ENCODE measurements at regions not wholly inside any gene's neighbourhood (a gene's known extent, or its start where the extent isn't known, plus 50 kb on each side); places are given as distances from the start of the nearest gene placed in this dataset.
"Not testable (repeated sequence)": the region's sequence is repeated elsewhere in the genome, so short reads cannot be mapped to it uniquely, and the experiment has no call there.

DNA sequence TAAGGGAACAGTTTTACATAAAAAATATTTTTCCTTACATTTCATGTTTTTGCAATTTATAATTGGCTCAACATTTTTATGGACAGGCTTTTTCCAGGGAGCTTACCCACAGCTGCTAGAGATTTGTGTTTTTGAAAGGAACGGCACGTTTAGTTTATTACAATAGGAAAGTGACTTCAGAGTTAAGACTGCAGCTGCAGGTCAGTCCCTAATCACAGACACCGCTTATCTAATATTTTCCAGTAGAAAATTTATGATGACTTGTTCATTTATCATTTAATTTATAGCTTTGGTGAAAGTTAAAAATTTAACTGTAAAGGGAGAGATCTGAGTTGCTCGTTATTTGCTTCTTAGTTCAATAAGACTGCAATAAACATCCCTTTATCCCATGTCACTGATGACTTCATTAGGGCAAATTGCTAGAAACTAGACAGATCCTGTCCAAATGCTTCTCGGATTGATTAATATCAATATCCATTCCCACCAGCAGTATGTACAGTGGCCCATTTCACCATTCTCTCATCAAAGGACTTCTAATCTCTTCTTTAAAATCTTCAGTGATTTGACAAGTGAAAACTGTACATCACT is 97.0 kb upstream of the ODAD2 start:
- in situ Hi-C loops (cut with MboI; ENCODE audit: low sequenced_read_pairs, unreplicated experiment) = no loop called here
- no peak for DNase-seq (ENCODE audit: low spot score)
- TF ChIP-seq, protein P1, sequence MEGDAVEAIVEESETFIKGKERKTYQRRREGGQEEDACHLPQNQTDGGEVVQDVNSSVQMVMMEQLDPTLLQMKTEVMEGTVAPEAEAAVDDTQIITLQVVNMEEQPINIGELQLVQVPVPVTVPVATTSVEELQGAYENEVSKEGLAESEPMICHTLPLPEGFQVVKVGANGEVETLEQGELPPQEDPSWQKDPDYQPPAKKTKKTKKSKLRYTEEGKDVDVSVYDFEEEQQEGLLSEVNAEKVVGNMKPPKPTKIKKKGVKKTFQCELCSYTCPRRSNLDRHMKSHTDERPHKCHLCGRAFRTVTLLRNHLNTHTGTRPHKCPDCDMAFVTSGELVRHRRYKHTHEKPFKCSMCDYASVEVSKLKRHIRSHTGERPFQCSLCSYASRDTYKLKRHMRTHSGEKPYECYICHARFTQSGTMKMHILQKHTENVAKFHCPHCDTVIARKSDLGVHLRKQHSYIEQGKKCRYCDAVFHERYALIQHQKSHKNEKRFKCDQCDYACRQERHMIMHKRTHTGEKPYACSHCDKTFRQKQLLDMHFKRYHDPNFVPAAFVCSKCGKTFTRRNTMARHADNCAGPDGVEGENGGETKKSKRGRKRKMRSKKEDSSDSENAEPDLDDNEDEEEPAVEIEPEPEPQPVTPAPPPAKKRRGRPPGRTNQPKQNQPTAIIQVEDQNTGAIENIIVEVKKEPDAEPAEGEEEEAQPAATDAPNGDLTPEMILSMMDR (IDR thresholded peaks at IDR 0.05; ENCODE audit: borderline replicate concordance, control extremely low read depth, extremely low read depth, insufficient read depth, missing control alignments) = no peak

DNA sequence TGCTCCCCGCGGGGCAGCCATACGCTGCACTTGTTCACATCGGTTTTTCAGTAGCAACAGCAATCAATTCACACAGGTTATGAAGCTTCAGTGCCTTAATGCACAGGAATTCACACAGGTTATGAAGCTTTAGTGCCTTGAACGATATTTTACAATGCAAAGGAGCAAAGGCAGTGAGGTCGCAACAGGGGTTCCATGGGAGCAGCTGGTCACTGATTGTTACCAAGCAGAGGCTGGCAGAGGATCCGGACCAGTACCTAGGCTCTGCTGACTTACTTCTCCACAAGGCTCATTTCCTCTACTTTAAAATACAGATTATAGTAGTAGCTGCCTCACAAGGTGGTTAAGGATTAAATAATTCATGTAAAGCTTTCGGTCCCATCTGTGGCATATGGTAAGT is 95.2 kb upstream of the ODAD2 start:
- no peak for DNase-seq (ENCODE audit: low spot score)
- TF ChIP-seq, protein P1 (IDR thresholded peaks at IDR 0.05; ENCODE audit: borderline replicate concordance, control extremely low read depth, extremely low read depth, insufficient read depth, missing control alignments) = no peak
- in situ Hi-C loops (cut with MboI; ENCODE audit: low sequenced_read_pairs, unreplicated experiment) = no loop called here

DNA sequence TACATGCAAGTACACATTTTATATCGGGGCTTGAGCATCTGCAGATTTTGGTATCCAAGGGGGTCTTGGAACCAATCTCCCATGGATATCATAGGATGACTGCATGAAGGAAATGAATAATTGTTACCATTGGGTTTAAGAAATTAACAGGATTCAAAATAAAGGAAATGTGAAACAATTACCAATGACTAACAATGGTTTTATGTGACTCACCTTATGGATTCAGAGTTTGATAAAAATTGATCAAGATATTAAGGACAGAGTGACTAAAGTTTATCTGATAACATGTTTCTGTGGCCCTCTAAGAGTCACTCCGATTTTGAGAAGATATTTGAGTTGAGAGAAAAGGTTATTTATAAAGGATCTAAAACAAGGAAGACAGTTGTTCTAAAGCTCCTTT is 93.0 kb upstream of the ODAD2 start:
- TF ChIP-seq, protein P1 (IDR thresholded peaks at IDR 0.05; ENCODE audit: borderline replicate concordance, control extremely low read depth, extremely low read depth, insufficient read depth, missing control alignments) = no peak
- no peak for DNase-seq (ENCODE audit: low spot score)
- in situ Hi-C loops (cut with MboI; ENCODE audit: low sequenced_read_pairs, unreplicated experiment) = no loop called here

DNA sequence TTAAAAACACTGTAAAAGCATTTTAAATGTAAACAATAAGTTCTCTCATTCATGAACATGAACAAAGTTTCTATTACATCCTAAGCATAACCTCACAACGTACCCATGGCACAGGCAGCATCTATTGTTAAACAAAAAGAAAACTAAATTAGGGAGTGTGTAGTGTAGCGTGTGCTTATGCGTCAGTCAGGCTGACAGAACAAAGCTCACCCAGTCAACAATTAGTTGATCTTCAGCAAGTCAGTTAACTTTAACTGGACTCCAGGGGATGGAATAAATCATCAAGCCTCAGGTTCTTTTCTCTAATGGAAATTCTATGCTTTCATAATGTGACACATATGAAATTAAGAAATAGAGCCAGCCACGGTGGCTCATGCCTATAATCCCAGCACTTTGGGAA is 91.6 kb upstream of the ODAD2 start:
- in situ Hi-C loops (cut with MboI; ENCODE audit: low sequenced_read_pairs, unreplicated experiment) = no loop called here
- TF ChIP-seq, protein P1 (IDR thresholded peaks at IDR 0.05; ENCODE audit: borderline replicate concordance, control extremely low read depth, extremely low read depth, insufficient read depth, missing control alignments) = no peak
- no peak for DNase-seq (ENCODE audit: low spot score)

DNA sequence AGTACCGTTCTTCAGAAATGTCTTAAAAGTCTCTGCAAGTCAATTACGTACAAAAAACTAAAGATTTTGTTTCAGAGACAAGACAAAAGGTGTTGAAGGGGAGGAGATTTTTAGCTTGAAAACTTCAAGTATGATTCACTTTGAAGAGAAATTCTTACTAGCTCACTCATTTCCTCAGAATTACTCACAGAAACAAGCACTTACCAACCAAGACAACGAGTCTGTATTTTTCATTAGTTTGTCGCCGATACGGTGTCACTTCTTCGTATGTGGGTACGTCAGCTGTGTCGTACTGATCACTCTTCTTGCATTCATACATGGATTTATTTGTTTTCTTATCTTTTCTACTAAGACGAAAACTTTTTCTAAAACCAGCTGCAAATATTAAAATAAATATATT is 90.6 kb upstream of the ODAD2 start:
- no peak for DNase-seq (ENCODE audit: low spot score)
- TF ChIP-seq, protein P1 (IDR thresholded peaks at IDR 0.05; ENCODE audit: borderline replicate concordance, control extremely low read depth, extremely low read depth, insufficient read depth, missing control alignments) = no peak
- in situ Hi-C loops (cut with MboI; ENCODE audit: low sequenced_read_pairs, unreplicated experiment) = no loop called here

DNA sequence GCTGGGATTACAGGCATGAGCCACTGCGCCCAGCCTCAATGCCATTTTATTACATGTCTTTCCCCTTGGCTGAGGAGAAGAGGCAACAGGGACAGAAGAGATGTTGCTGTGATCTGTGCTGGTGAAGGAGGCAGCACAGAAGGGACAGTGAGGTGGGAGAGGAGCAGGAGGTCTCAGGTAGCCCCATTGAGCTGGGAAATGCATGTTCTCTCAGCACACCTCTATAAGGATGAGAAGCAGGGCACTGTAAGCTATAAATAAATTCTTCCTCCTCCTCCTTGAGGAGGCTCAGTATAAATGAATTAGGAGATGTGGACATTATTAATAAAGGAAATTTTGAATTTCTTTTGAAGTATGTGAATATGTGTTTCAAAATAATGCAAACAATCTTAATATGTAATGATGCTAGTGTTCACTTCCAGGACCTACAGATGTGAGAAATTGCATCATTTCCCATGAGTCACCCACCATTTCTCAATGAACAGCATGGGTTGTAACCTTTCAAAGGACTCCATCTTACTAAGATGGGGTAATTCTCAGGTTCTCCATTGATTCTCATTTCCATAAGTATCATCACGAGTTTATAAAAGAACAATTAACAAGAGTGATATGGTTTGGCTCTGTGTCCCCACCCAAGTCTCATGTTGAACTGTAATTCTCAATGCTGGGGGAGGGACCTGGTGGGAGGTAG is 88.9 kb upstream of the ODAD2 start:
- in situ Hi-C loops (cut with MboI; ENCODE audit: low sequenced_read_pairs, unreplicated experiment) = no loop called here
- no peak for DNase-seq (ENCODE audit: low spot score)
- TF ChIP-seq, protein P1 (IDR thresholded peaks at IDR 0.05; ENCODE audit: borderline replicate concordance, control extremely low read depth, extremely low read depth, insufficient read depth, missing control alignments) = no peak

DNA sequence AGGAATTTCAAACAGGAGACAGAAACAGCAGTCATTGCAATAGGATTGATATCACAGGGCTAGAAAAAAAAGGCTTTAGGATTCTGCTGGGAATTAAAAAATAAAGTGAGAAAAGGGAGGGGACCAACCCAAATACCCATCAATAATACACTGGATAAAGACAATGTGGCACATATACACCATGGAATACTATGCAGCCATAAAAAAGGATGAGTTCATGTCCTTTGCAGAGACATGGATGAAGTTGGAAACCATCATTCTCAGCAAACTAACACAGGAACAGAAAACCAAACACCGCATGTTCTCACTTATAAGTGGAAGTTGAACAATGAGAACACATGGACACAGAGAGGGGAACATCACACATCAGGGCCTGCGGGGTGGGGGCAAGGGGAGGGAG is 86.9 kb upstream of the ODAD2 start:
- in situ Hi-C loops (cut with MboI; ENCODE audit: low sequenced_read_pairs, unreplicated experiment); DNase-seq (ENCODE audit: low spot score): not testable (repeated sequence)
